ENCODE measurements at regions not wholly inside any gene's neighbourhood (a gene's known extent, or its start where the extent isn't known, plus 50 kb on each side); places are given as distances from the start of the nearest gene placed in this dataset.

- TF ChIP-seq EP300 (IDR thresholded peaks at IDR 0.05) (no peak), CTCF (IDR thresholded peaks at IDR 0.05) (no peak), POLR2A (IDR thresholded peaks at IDR 0.05) (no peak), POLR2AphosphoS5 (IDR thresholded peaks at IDR 0.05) (no peak)
- Histone ChIP-seq H3K27me3 (no peaks in the 10 kb centered on the region), H3K9me3 (no peaks in the 10 kb centered on the region), H3K4me1 (peaks cover 19% of the 10 kb centered on the region), H3K36me3 (no peaks in the 10 kb centered on the region), H3K4me3 (no peak overlapping the region), H3K27ac (no peak overlapping the region)
- 71% methylated on average over 1 of the region's 1 CpG for WGBS
- no peak for DNase-seq (ENCODE audit: low spot score in 2 of 2)
Observed at GRCh38 chr5:116740771-116741170, 166.1 kb upstream of the SEMA6A start.

- Histone ChIP-seq H3K4me3 (peak overlapping the region; percentile 6), H3K27ac (no peak overlapping the region), H3K4me1 (peaks cover 24% of the 10 kb centered on the region), H3K36me3 (no peaks in the 10 kb centered on the region), H3K27me3 (no peaks in the 10 kb centered on the region), H3K9me3 (no peaks in the 10 kb centered on the region)
- DNase-seq (ENCODE audit: low spot score in 2 of 2) = no peak
- TF ChIP-seq POLR2A (IDR thresholded peaks at IDR 0.05) (no peak), EP300 (IDR thresholded peaks at IDR 0.05) (no peak), CTCF (IDR thresholded peaks at IDR 0.05) (no peak), POLR2AphosphoS5 (IDR thresholded peaks at IDR 0.05) (no peak)
- 50% methylated on average over 9 of the region's 9 CpGs for WGBS
Observed at GRCh38 chr5:116739571-116739970, 164.9 kb upstream of the SEMA6A start.

DNA sequence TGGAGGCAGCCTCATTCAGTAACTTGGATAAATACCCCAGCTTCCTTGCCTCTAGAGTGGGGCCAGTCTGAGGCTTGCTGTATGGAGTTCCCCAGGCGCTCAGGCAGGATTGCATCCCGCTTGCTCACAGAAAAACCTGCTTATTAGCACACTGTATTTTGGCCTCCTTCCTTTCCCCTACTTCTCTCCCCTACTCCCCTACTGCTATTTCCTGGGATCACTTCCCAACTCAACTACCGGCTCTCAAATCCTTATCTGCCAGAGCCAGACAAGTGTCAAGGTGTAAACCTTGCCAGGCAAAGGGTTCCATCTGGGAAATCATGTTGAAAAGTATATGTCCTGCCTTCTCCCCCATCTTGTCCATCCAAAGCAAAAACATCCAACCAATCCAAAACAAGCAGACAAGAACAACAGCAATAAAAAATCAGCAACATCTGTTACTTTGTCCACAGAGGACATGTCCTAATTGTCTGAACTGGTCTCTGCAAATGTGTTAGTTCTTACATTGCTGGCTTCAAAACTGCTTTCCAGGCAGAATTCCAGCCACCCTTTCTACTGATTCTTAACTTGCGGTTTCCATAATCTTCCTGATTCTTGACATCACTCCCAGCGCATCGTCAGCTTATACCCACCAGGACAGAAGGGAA is 164.1 kb upstream of the SEMA6A start:
- WGBS = 49% methylated on average over 6 of the region's 6 CpGs
- H3K27me3 ChIP-seq = no peaks in the 10 kb centered on the region
- TF ChIP-seq EP300 (IDR thresholded peaks at IDR 0.05) (no peak), CTCF (IDR thresholded peaks at IDR 0.05) (no peak), POLR2AphosphoS5 (IDR thresholded peaks at IDR 0.05) (no peak), POLR2A (IDR thresholded peaks at IDR 0.05) (no peak)
- peak overlapping the region; percentile 6 for H3K4me3 ChIP-seq
- H3K36me3 ChIP-seq = no peaks in the 10 kb centered on the region
- H3K9me3 ChIP-seq = no peaks in the 10 kb centered on the region
- H3K4me1 ChIP-seq = peaks cover 32% of the 10 kb centered on the region
- no peak overlapping the region for H3K27ac ChIP-seq
- DNase-seq (ENCODE audit: low spot score in 2 of 2) = no peak

GRCh38 chr5:116738239-116738614 is 163.6 kb upstream of the SEMA6A start:
- 56% methylated on average over 4 of the region's 5 CpGs for WGBS
- H3K4me3 ChIP-seq = no peak overlapping the region
- peaks cover 33% of the 10 kb centered on the region for H3K4me1 ChIP-seq
- H3K36me3 ChIP-seq = no peaks in the 10 kb centered on the region
- H3K9me3 ChIP-seq = no peaks in the 10 kb centered on the region
- H3K27ac ChIP-seq = no peak overlapping the region
- TF ChIP-seq POLR2AphosphoS5 (IDR thresholded peaks at IDR 0.05) = no peak
- no peak for DNase-seq (ENCODE audit: low spot score in 2 of 2)
- H3K27me3 ChIP-seq = no peaks in the 10 kb centered on the region

DNA sequence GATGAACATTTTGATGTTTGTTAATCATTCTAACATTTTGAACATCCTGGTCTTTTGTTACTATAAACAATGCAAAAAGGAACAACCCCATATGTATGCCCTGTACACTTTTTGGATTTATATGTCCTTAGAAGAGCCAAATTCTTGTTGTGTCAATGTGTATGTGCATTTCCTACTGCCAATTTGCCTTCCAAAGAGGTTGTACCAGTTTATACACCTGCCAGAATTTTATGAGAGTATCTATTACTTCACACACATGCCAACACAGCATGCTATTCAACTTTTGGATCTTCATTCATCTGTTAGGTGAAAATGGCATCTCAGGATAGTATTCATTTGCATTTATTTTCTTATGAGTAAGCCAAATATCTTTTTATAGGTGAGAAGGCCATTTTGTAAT is 162.0 kb upstream of the SEMA6A start:
- H3K4me3 ChIP-seq = no peak overlapping the region
- TF ChIP-seq EP300 (IDR thresholded peaks at IDR 0.05) (no peak), POLR2A (IDR thresholded peaks at IDR 0.05) (no peak), CTCF (IDR thresholded peaks at IDR 0.05) (no peak), POLR2AphosphoS5 (IDR thresholded peaks at IDR 0.05) (no peak)
- no peak for DNase-seq (ENCODE audit: low spot score in 2 of 2)
- no peaks in the 10 kb centered on the region for H3K9me3 ChIP-seq
- H3K27ac ChIP-seq = no peak overlapping the region
- H3K27me3 ChIP-seq = no peaks in the 10 kb centered on the region
- H3K4me1 ChIP-seq = peaks cover 33% of the 10 kb centered on the region
- no peaks in the 10 kb centered on the region for H3K36me3 ChIP-seq
